ENCODE measurements at regions not wholly inside any gene's neighbourhood (a gene's known extent, or its start where the extent isn't known, plus 50 kb on each side); places are given as distances from the start of the nearest gene placed in this dataset.

GRCh38 chr15:70513819-70514218 is 249.5 kb downstream of the UACA start:
- TF ChIP-seq CTCF (IDR thresholded peaks at IDR 0.05) (no peak), POLR2A (IDR thresholded peaks at IDR 0.05) (no peak)
